Mesodermal cell (in vitro differentiated cells): ENCODE measurements at regions not wholly inside any gene's neighbourhood (a gene's known extent, or its start where the extent isn't known, plus 50 kb on each side); places are given as distances from the start of the nearest gene placed in this dataset.

ENCODE experiments used
- H3K27ac ChIP-seq: 2 replicates; pipeline ENCODE4 v1.7.0; 2013; ENCODE audit warnings: mild to moderate bottlenecking, low read depth, low read length, moderate library complexity; ENCODE audit not compliant: severe bottlenecking
- H3K36me3 ChIP-seq: 2 replicates; pipeline ENCODE4 v1.7.1; 2013; ENCODE audit warnings: mild to moderate bottlenecking, low read length, moderate library complexity; ENCODE audit not compliant: control insufficient read depth, insufficient read depth
- H3K4me1 ChIP-seq: one replicate; pipeline ENCODE4 v1.7.1; 2013; ENCODE audit warnings: mild to moderate bottlenecking, low read length; ENCODE audit not compliant: insufficient read depth, control insufficient read depth, poor library complexity, severe bottlenecking
- H3K4me3 ChIP-seq: 2 replicates; pipeline ENCODE4 v1.7.0; 2013; ENCODE audit warnings: low read length, control low read depth, mild to moderate bottlenecking; ENCODE audit not compliant: insufficient read depth, poor library complexity, severe bottlenecking; ENCODE audit errors: extremely low read depth
- H3K9me3 ChIP-seq: 2 replicates; pipeline ENCODE4 v1.7.1; 2013; ENCODE audit warnings: mild to moderate bottlenecking, low read length, moderate library complexity; ENCODE audit not compliant: control insufficient read depth
- WGBS, 2 experiments: methylation state at CpG; one replicate each; pipeline ENCODE4 v1.1.5; 2013; ENCODE audit warnings: missing lambda C conversion rate in 2 of 2; ENCODE audit not compliant: insufficient coverage in 2 of 2; 5-methylcytosine and 5-hydroxymethylcytosine counted together

DNA sequence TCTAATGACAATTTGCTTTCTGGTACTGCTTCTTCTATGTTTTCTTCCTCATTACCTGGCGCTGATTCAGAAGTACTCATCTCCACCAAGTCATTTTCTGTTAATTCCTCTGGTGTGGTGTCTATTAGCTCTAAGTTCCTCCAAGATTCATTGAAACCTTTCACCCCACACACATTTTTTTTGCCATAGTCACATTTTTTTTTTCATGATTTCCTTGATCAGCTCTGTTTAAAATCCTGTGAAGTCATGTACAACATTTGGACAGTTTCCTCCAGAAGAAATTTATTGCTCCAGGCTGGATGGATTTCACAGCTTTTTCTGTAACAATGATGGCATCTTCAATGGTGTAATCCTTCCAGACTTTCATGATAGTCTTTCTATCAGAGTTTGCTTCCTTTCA lies 243.2 kb upstream of the VEPH1 start:
- WGBS, 2 experiments = 83 to 100% methylated on average over 1 of the region's 1 CpG
- peaks cover 8% of the 10 kb centered on the region for H3K9me3 ChIP-seq
- no peak overlapping the region for H3K4me3 ChIP-seq
- no peaks in the 10 kb centered on the region for H3K4me1 ChIP-seq
- H3K36me3 ChIP-seq = no peaks in the 10 kb centered on the region
- H3K27ac ChIP-seq = no peak overlapping the region

DNA sequence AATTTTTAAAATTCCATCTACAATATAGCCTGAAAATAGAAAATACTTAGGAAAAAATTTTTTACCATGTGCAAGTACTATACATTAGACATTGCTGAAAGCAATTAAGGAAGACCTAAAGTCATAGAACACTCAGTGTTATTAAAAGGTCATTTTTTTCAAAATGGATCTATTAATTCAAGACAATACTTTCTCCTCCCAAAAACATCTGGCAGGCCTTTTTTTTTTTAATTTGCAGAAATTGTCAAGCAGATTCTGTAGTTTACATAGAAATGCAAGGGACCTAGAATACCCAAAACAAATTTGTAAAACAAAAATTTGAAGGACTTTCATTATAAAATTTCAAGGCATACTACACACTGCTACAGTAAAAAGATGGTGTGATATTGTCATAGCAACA lies 238.4 kb upstream of the VEPH1 start:
- peaks cover 8% of the 10 kb centered on the region for H3K9me3 ChIP-seq
- H3K4me1 ChIP-seq = no peaks in the 10 kb centered on the region
- no peak overlapping the region for H3K27ac ChIP-seq
- no peaks in the 10 kb centered on the region for H3K36me3 ChIP-seq
- no peak overlapping the region for H3K4me3 ChIP-seq

DNA sequence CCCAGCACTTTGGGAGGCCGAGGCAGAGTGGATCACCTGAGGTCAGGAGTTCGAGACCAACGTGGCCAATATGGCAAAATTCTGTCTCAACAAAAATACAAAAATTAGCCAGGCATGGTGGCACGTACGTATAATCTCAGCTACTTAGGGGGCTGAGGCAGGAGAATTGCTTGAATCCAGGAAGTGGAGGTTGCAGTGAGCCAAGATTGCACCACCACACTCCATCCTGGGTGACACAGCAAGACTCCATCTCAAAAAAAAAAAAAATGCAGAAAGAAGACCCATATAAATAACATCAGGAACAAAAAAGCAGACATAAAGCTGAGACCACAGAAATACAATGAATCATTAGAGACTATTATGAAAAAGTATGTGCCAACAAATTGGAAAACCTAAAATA lies 235.2 kb upstream of the VEPH1 start:
- Histone ChIP-seq H3K36me3 (no peaks in the 10 kb centered on the region), H3K4me3 (no peak overlapping the region), H3K4me1 (no peaks in the 10 kb centered on the region), H3K27ac (no peak overlapping the region), H3K9me3 (peaks cover 1% of the 10 kb centered on the region)
- 63 to 68% methylated on average over 4 of the region's 5 CpGs for WGBS, 2 experiments

DNA sequence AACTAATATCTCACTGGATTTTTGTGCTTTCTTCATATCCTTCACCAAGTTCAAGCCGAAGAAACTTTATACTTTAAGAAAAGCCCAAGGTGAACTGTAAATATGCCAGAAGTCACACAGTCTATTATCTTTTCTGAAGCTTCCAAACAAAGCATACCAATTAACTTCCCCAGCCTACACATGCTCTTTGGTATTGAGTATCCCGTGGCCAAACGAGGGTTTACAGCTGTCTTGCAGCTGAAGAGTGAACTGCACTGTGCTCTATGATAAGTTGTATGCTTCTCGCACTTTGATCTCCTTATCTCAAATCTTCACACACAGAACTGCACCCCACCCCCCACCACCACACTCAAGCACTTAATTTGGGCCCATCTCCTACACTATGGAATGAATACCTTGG lies 215.6 kb upstream of the VEPH1 start:
- no peak overlapping the region for H3K4me3 ChIP-seq
- H3K36me3 ChIP-seq = no peaks in the 10 kb centered on the region
- H3K4me1 ChIP-seq = no peaks in the 10 kb centered on the region
- H3K27ac ChIP-seq = no peak overlapping the region
- 81 to 100% methylated on average over 1 to 3 of the region's 4 CpGs for WGBS, 2 experiments
- H3K9me3 ChIP-seq = no peaks in the 10 kb centered on the region

DNA sequence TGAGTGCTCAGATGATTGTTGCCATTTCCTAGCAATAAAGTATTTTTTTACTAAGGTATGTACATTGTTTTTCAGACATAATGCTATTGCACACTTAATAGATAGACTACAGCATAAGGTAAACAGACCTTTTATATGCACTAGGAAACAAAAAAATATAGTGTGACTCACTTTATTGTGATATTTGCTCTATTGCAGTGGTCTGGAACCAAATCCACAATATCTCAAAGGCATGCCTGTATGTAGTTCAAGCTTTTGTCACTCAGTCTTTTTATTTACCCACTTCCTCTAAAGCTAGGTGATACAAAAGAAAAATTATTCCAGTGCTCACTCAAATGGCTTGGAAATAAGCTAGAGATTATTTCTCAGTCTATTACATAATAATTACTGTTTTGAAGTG lies 209.9 kb upstream of the VEPH1 start:
- Histone ChIP-seq H3K4me3 (no peak overlapping the region), H3K9me3 (no peaks in the 10 kb centered on the region), H3K36me3 (no peaks in the 10 kb centered on the region), H3K4me1 (no peaks in the 10 kb centered on the region), H3K27ac (no peak overlapping the region)

DNA sequence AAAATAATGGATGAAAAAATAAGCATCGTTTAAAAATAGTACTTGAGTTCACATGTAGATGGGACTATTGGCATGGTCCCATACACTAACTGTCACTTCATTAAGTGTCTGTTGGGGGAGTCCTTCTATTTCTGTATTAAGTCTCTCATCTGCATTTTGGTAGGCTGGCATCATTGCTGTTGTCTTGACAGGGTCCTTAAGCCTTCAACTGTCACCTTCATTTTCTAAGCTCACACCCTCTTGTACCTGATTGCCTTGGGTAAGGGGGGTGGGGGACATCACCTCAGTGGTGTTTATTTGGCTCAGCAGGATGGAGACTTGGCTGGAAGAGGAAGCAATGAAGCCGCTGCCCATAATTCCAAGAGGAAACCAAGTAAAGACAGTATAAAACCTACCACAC lies 202.0 kb upstream of the VEPH1 start:
- H3K4me1 ChIP-seq = no peaks in the 10 kb centered on the region
- H3K4me3 ChIP-seq = no peak overlapping the region
- 80% methylated on average over 1 of the region's 2 CpGs; no CpG with 5 or more reads in 1 of the 2 experiments for WGBS, 2 experiments
- no peaks in the 10 kb centered on the region for H3K36me3 ChIP-seq
- H3K27ac ChIP-seq = no peak overlapping the region
- no peaks in the 10 kb centered on the region for H3K9me3 ChIP-seq

DNA sequence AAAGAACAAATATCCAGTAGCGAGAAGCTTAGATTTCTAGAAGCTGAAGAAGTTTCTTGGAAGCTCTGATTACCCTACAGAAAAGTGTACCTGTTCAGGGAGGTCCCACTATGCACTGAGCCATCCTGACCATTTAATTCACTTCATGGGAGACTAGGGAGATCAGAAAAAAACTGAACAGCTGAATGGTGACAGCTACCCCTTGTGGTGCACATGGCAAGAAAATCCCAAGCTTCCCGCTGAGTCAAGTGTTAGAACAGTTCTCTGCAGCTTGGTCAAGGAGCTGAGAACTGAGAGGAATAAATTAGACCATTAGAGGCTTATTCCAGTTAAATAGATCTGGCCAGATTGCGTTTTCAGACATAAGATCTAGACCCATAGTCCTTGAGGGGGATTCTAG lies 197.2 kb upstream of the VEPH1 start:
- Histone ChIP-seq H3K9me3 (no peaks in the 10 kb centered on the region), H3K36me3 (no peaks in the 10 kb centered on the region)
- WGBS, 2 experiments = 52 to 76% methylated on average over 2 of the region's 3 CpGs

DNA sequence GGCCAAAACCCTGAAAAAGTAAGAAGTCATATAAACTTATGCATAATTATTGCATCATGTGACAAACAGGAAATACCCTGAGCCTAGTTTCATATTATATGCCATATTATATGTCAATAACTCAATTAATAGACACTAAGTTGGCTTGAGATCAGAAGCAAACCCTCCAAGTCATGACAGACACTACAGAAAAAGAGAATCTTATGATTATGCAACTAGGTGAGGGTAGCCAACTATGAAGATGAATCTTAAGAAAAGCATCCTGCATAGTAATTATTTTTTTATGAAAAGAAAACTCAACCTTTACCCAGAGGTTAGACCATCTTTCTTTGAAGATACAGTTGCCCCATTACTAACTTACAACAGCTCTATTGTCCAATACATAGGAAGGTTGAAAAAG lies 192.4 kb upstream of the VEPH1 start:
- H3K4me3 ChIP-seq = no peak overlapping the region
- H3K4me1 ChIP-seq = no peaks in the 10 kb centered on the region
- H3K36me3 ChIP-seq = no peaks in the 10 kb centered on the region
- no peak overlapping the region for H3K27ac ChIP-seq
- H3K9me3 ChIP-seq = no peaks in the 10 kb centered on the region

More for the DNA sequence above, 197.2 kb upstream of the VEPH1 start:
- no peaks in the 10 kb centered on the region for H3K4me1 ChIP-seq
- H3K4me3 ChIP-seq = no peak overlapping the region
- no peak overlapping the region for H3K27ac ChIP-seq

DNA sequence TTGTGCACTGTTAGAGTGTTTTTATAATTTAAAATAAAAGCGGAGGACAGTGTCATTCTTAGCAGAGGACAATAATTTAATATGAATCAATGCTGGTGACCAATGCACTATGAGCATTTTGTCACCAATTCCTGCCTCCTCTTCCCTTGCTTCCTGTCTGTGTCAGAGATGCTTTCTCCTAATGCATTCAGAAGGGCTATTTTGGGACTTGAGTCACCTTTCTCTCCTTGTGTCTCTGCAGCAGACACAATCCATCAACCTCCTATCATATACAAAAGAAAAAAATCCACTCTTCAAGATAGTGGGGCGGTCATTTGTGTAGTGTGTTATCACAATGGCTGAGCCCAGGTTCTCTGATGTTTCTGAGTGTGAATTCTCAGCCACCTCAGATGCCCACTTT lies 191.9 kb upstream of the VEPH1 start:
- WGBS, 2 experiments = 92% methylated on average over 2 of the region's 2 CpGs; no CpG with 5 or more reads in 1 of the 2 experiments
- Histone ChIP-seq H3K36me3 (no peaks in the 10 kb centered on the region), H3K4me3 (no peak overlapping the region), H3K4me1 (no peaks in the 10 kb centered on the region), H3K9me3 (no peaks in the 10 kb centered on the region), H3K27ac (no peak overlapping the region)

DNA sequence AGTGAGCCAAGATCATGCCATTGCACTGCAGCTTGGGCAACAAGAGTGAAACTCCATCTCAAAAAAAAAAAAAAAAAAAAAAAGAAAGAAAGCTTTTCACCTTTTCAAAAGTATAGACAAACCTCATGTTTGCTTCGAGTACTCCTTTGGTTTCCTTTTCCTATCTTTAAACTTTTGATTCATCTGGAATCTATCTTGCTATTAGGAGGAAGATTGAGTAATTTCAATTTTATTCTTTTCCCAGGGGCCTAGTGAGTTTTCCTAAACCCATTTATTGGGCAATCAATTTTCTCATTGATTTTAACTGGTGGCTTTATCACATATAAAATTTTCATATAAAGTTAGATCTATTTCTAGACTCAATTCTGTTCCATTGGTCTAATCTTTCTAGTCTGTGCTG lies 190.5 kb upstream of the VEPH1 start:
- Histone ChIP-seq H3K4me1 (no peaks in the 10 kb centered on the region), H3K9me3 (no peaks in the 10 kb centered on the region), H3K27ac (no peak overlapping the region), H3K4me3 (no peak overlapping the region), H3K36me3 (no peaks in the 10 kb centered on the region)
- no CpG with 5 or more reads among the region's 1 CpG for WGBS, 2 experiments

DNA sequence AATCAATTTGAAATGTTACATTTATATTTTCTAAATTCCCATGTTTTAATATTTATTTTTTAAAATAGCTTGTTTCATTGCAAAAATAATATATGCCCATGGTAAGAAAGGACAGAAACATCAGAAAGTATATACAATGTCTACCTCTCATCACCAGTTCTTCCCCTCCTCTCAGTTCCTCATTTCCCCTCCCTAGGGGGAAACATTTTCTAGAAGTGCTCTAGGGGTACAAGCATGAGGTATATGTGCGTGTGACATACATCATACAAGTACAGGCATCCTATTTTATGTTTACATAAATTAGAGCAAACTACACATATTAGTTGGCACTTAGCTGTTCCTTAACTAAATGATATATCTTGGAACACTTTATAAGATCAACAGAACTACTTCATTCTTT lies 189.3 kb upstream of the VEPH1 start:
- WGBS, 2 experiments = no CpG with 5 or more reads among the region's 1 CpG

DNA sequence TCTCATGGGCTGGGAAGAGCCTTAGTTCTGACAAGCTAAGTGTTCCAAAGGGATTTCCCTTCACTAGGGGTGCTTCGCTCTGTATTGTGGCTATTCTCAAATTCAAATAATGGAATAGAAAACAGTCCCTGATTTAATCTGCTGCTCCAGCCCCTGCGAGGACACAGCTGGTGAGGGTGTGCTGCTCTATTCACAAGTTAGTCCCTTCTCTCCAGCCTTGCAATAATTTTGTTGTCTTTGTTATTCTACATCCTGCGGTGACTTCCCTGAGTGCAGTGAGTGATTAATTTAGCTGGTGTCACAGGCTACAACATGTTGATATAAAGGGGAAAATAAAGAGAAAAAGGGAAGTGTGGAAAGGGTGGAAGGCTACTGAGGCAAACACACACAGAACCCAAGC lies 180.5 kb upstream of the VEPH1 start:
- Histone ChIP-seq H3K36me3 (no peaks in the 10 kb centered on the region), H3K4me3 (no peak overlapping the region), H3K4me1 (no peaks in the 10 kb centered on the region), H3K9me3 (no peaks in the 10 kb centered on the region), H3K27ac (no peak overlapping the region)
- 94% methylated on average over 2 of the region's 3 CpGs; no CpG with 5 or more reads in 1 of the 2 experiments for WGBS, 2 experiments

More for the DNA sequence above, 189.3 kb upstream of the VEPH1 start:
- Histone ChIP-seq H3K4me3 (no peak overlapping the region), H3K9me3 (no peaks in the 10 kb centered on the region), H3K27ac (no peak overlapping the region), H3K4me1 (no peaks in the 10 kb centered on the region), H3K36me3 (no peaks in the 10 kb centered on the region)
